Testis (tissue), 2 donors: ENCODE measurements at regions not wholly inside any gene's neighbourhood (a gene's known extent, or its start where the extent isn't known, plus 50 kb on each side); places are given as distances from the start of the nearest gene placed in this dataset.

Experiments used
- DNase-seq: peaks from one replicate; pipeline ENCODE4 v3.0.0-alpha.2; 2019
- H3K27ac ChIP-seq, 2 donors: fragments of 200-600 bp; sonication (generic); one replicate each; pipeline ENCODE4 v1.5.1; 2019
- H3K27me3 ChIP-seq: fragments of 200-600 bp; sonication (generic); one replicate; pipeline ENCODE4 v1.5.1; 2019
- H3K36me3 ChIP-seq: fragments of 200-600 bp; sonication (generic); one replicate; pipeline ENCODE4 v1.5.1; 2017; ENCODE audit warnings: low read depth; ENCODE audit errors: missing control alignments
- H3K4me1 ChIP-seq: fragments of 200-600 bp; sonication (generic); one replicate; pipeline ENCODE4 v1.5.1; 2019
- H3K4me3 ChIP-seq, 2 donors: fragments of 200-600 bp; sonication (generic); one replicate each; pipeline ENCODE4 v1.5.1; 2017 to 2019
- H3K9me3 ChIP-seq: fragments of 200-600 bp; sonication (generic); one replicate; pipeline ENCODE4 v1.5.1; 2017
- POLR2A ChIP-seq: fragments of 450-650 bp; IDR thresholded peaks from one replicate; pipeline ENCODE4 v1.6.1; 2017; ENCODE audit warnings: antibody characterized with exemption, mild to moderate bottlenecking, moderate library complexity
- WGBS, 2 donors: methylation state at CpG; one replicate each; pipeline ENCODE4 v1.1.5; 2018; 5-methylcytosine and 5-hydroxymethylcytosine counted together
- intact Hi-C: fragments of 100-400 bp; cut with DNase I; formaldehyde crosslinking; loops from one replicate; pipeline ENCODE4 v1.15.1; 2023; ENCODE audit warnings: low total_unique reads
- TF ChIP-seq, protein P1 (sequence below), 3 experiments: fragments of 450-650 bp in 2 of 3; fragments of 200-600 bp in 1 of 3; sonication (generic) in 1 of 3; IDR thresholded peaks; one replicate each; pipeline ENCODE4 v1.5.1; 2016 to 2019; ENCODE audit warnings: antibody characterized with exemption in 3 of 3, mild to moderate bottlenecking in 2 of 3, moderate library complexity in 1 of 3

DNA sequence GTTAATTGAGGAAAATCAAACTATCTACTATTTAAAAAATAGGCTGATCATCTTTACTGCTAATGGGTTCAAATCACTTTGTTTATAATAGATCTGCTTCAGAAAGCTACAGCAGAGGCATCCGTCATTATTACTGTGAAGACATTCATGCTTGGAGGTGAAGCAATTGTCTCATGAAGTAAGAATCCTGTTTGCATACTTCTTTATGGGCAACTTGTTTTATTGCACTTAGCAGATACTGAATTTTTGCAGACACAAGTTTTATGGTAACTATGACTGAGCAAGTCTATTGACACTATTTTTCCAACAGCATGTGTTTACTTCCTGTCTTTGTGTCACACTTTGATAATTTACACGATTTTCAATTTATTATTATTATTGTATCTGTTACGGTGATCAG lies 573.9 kb downstream of the RFPL4B start:
- Histone ChIP-seq H3K4me1 (no peaks in the 10 kb centered on the region), H3K27me3 (no peaks in the 10 kb centered on the region), H3K27ac (no peak overlapping the region), H3K36me3 (no peaks in the 10 kb centered on the region), H3K4me3 (no peak overlapping the region), H3K9me3 (no peaks in the 10 kb centered on the region)
- intact Hi-C loops: no loop called here
- TF ChIP-seq POLR2A: no peak
- TF ChIP-seq, protein P1, sequence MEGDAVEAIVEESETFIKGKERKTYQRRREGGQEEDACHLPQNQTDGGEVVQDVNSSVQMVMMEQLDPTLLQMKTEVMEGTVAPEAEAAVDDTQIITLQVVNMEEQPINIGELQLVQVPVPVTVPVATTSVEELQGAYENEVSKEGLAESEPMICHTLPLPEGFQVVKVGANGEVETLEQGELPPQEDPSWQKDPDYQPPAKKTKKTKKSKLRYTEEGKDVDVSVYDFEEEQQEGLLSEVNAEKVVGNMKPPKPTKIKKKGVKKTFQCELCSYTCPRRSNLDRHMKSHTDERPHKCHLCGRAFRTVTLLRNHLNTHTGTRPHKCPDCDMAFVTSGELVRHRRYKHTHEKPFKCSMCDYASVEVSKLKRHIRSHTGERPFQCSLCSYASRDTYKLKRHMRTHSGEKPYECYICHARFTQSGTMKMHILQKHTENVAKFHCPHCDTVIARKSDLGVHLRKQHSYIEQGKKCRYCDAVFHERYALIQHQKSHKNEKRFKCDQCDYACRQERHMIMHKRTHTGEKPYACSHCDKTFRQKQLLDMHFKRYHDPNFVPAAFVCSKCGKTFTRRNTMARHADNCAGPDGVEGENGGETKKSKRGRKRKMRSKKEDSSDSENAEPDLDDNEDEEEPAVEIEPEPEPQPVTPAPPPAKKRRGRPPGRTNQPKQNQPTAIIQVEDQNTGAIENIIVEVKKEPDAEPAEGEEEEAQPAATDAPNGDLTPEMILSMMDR (IDR thresholded peaks at IDR 0.05): no peak
- 86 to 89% methylated on average over 3 of the region's 3 CpGs for WGBS, 2 donors
- no peak for DNase-seq

DNA sequence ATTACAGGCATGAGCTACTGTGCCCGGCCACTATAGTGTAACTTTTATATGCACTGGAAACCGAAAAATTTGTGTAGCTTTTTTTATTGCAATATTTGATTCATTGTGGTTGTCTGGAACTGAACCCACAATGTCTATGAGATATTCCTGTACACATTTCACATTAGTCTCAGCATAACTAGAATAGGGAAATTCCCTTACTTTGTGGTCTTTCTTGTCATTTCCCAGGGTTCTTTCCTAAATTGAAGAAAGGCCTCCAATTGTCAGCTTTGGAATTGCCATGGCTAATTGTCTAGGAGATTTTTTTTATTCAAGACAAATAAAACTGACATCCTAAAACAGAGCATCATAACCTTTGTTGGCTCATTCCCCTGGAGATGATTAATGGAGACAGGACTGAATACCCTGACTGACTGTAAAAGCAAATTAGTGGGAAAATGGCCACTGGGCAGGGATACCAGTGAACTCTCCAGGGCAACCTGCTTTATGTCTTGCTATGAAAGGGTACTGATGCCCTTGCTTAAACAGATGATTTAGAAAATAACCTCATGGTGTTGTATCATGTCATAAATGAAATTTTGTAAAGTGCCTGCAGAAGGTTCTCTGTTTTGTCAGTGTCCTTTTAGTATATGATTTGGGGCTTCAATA lies 576.9 kb downstream of the RFPL4B start:
- no peak overlapping the region for H3K4me3 ChIP-seq
- H3K4me1 ChIP-seq: no peaks in the 10 kb centered on the region
- H3K9me3 ChIP-seq: no peaks in the 10 kb centered on the region
- no peak for TF ChIP-seq POLR2A
- TF ChIP-seq, protein P1 (IDR thresholded peaks at IDR 0.05): no peak
- no peak for DNase-seq
- H3K27me3 ChIP-seq: no peaks in the 10 kb centered on the region
- H3K36me3 ChIP-seq: no peaks in the 10 kb centered on the region
- WGBS, 2 donors: 93 to 94% methylated on average over 2 of the region's 2 CpGs
- intact Hi-C loops: no loop called here
- H3K27ac ChIP-seq: no peak overlapping the region

DNA sequence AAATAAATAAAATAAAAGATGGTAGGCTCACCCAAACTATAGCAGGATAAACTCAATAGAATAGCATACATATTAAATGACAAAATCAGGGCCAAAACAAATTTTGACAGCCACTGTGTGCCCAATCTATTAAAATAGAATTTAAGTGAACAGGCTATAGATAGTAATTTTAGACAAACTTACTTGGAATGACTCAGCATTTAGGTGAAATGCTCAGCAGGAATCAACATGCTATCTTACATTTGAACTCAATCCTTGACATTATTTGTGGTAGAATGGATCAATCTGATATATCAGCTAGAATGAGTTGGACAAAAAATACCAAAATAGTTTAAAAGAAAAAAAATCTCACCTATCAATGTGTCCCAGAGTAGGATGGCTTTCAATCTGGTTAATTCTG lies 578.6 kb downstream of the RFPL4B start:
- no peak for DNase-seq
- no peak overlapping the region for H3K4me3 ChIP-seq
- no peak for TF ChIP-seq POLR2A
- TF ChIP-seq, protein P1 (IDR thresholded peaks at IDR 0.05): no peak

DNA sequence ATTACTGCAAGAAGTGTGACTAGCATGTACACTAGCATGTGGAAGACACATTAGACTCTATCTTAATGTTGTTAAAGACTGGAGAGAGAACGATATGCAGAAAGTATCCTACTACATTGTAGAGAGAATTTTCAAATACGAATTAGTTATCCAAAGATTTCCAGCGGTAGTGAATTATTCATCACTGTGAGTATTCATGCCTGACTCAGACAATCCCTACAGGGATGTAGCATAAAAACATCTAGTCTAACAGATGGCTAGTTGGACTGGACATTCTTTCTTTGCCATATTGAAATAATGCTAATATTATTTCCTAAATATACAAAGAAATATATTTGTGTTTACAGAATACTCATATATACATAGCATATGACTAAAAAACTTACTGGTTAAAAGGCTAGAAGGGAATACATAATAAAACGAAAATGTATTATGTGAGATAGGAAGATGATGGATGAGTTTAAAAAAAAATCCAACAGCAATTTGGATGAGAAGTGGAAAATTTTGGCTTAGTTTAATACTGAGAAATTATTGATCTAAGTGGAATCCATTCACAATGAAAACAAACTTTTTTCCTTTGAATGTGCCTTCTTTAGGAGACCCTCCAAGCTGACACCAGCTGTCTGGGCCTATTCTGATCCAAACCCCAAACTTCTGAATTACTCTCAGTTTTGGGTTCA lies 580.7 kb downstream of the RFPL4B start:
- WGBS, 2 donors: 84 to 91% methylated on average over 4 of the region's 4 CpGs
- Histone ChIP-seq H3K27ac (no peak overlapping the region), H3K27me3 (no peaks in the 10 kb centered on the region), H3K4me1 (no peaks in the 10 kb centered on the region), H3K9me3 (no peaks in the 10 kb centered on the region), H3K4me3 (no peak overlapping the region), H3K36me3 (no peaks in the 10 kb centered on the region)
- intact Hi-C loops: no loop called here
- DNase-seq: no peak
- TF ChIP-seq, protein P1 (IDR thresholded peaks at IDR 0.05): no peak
- TF ChIP-seq POLR2A: no peak

More for the DNA sequence above, 578.6 kb downstream of the RFPL4B start:
- intact Hi-C loops: no loop called here
- H3K27ac ChIP-seq: no peak overlapping the region
- no peaks in the 10 kb centered on the region for H3K27me3 ChIP-seq
- H3K4me1 ChIP-seq: no peaks in the 10 kb centered on the region
- no peaks in the 10 kb centered on the region for H3K9me3 ChIP-seq
- H3K36me3 ChIP-seq: no peaks in the 10 kb centered on the region

DNA sequence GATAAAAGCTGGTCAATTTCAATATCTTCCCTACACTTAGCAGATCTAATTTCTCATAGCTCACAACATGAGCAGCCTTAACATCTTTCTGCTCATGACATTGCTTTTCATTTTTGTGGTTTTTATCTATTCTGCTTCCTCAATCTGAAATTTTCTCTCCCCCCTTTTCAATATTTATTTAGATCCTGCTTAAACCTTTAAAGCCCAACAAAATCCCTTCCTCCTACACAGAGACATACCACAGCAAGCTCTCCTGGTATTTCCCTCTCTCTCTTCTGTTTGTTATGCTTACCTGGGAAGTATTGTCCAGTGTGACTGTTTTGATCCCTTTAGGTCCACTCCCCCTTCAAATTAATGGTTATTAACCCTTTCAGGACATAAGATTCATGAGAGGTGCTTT lies 582.5 kb downstream of the RFPL4B start:
- DNase-seq: no peak
- Histone ChIP-seq H3K27me3 (no peaks in the 10 kb centered on the region), H3K4me1 (no peaks in the 10 kb centered on the region), H3K4me3 (no peak overlapping the region), H3K9me3 (no peaks in the 10 kb centered on the region), H3K27ac (no peak overlapping the region), H3K36me3 (no peaks in the 10 kb centered on the region)
- intact Hi-C loops: no loop called here
- no peak for TF ChIP-seq POLR2A
- TF ChIP-seq, protein P1 (IDR thresholded peaks at IDR 0.05): no peak
